Neural progenitor cell (in vitro differentiated cells): ENCODE measurements at regions not wholly inside any gene's neighbourhood (a gene's known extent, or its start where the extent isn't known, plus 50 kb on each side); places are given as distances from the start of the nearest gene placed in this dataset.
A peak's percentile ranks its signal among the peaks of the same experiment; 100 is the strongest.

Source experiments
- DNase-seq: peaks from one replicate; pipeline ENCODE4 v3.0.0-alpha.2; 2016; ENCODE audit warnings: low spot score
- H2AFZ ChIP-seq: fragments of 200-600 bp; sonication (generic); replicated peaks from 2 replicates; pipeline ENCODE4 v1.6.1; 2016; ENCODE audit warnings: antibody characterized with exemption
- H3F3A ChIP-seq: fragments of 200-600 bp; sonication (generic); 2 replicates; pipeline ENCODE4 v1.6.1; 2016; ENCODE audit warnings: antibody characterized with exemption, low read depth
- H3K27ac ChIP-seq: fragments of 200-600 bp; sonication (generic); 2 replicates; pipeline ENCODE4 v1.5.1; 2016; ENCODE audit warnings: mild to moderate bottlenecking
- H3K27me3 ChIP-seq: fragments of 200-600 bp; sonication (generic); 2 replicates; pipeline ENCODE4 v1.6.1; 2016; ENCODE audit warnings: mild to moderate bottlenecking, moderate library complexity
- H3K36me3 ChIP-seq: fragments of 200-600 bp; sonication (generic); 2 replicates; pipeline ENCODE4 v1.5.1; 2016
- H3K4me1 ChIP-seq: fragments of 200-600 bp; sonication (generic); 2 replicates; pipeline ENCODE4 v1.6.1; 2016; ENCODE audit warnings: mixed run types
- H3K4me2 ChIP-seq: fragments of 200-600 bp; sonication (generic); 2 replicates; pipeline ENCODE4 v1.6.1; 2016
- H3K4me3 ChIP-seq: fragments of 200-600 bp; sonication (generic); 2 replicates; pipeline ENCODE4 v1.5.1; 2016
- H3K79me2 ChIP-seq: fragments of 200-600 bp; sonication (generic); 2 replicates; pipeline ENCODE4 v1.6.1; 2016; ENCODE audit warnings: low read depth
- H3K9ac ChIP-seq: fragments of 200-600 bp; sonication (generic); 2 replicates; pipeline ENCODE4 v1.6.1; 2016
- H3K9me3 ChIP-seq: fragments of 200-600 bp; sonication (generic); 2 replicates; pipeline ENCODE4 v1.5.1; 2016; ENCODE audit warnings: low read depth
- H4K20me1 ChIP-seq: fragments of 200-600 bp; sonication (generic); 2 replicates; pipeline ENCODE4 v1.6.1; 2016; ENCODE audit warnings: low read depth
- H3K27ac Mint-ChIP-seq: 3 replicates; pipeline ENCODE4 v1.8.0; 2021; ENCODE audit warnings: mixed read lengths
- H3K27me3 Mint-ChIP-seq: 2 replicates; pipeline ENCODE4 v1.8.0; 2022; ENCODE audit warnings: low read depth, mild to moderate bottlenecking, inconsistent platforms, moderate library complexity, mixed read lengths; ENCODE audit not compliant: insufficient read depth
- H3K36me3 Mint-ChIP-seq: 3 replicates; pipeline ENCODE4 v1.8.0; 2021; ENCODE audit warnings: mixed read lengths
- H3K4me1 Mint-ChIP-seq: 3 replicates; pipeline ENCODE4 v1.8.0; 2021; ENCODE audit warnings: mixed read lengths
- H3K4me3 Mint-ChIP-seq: 3 replicates; pipeline ENCODE4 v1.8.0; 2021; ENCODE audit warnings: mild to moderate bottlenecking, moderate library complexity, mixed read lengths
- H3K9me3 Mint-ChIP-seq: 3 replicates; pipeline ENCODE4 v1.8.0; 2020; ENCODE audit warnings: mixed read lengths
- EZH2 ChIP-seq: fragments of 200-600 bp; sonication (generic); IDR thresholded peaks from 2 replicates; pipeline ENCODE4 v1.6.1; 2017; ENCODE audit warnings: antibody characterized with exemption, mild to moderate bottlenecking, moderate library complexity
- EZH2phosphoT487 ChIP-seq: fragments of 200-600 bp; sonication (generic); IDR thresholded peaks from 2 replicates; pipeline ENCODE4 v1.6.1; 2017; ENCODE audit warnings: antibody characterized with exemption
- TF ChIP-seq, protein P1 (sequence below): fragments of 200-600 bp; sonication (generic); IDR thresholded peaks from 2 replicates; pipeline ENCODE4 v1.5.1; 2017; ENCODE audit warnings: antibody characterized with exemption, mild to moderate bottlenecking

DNA sequence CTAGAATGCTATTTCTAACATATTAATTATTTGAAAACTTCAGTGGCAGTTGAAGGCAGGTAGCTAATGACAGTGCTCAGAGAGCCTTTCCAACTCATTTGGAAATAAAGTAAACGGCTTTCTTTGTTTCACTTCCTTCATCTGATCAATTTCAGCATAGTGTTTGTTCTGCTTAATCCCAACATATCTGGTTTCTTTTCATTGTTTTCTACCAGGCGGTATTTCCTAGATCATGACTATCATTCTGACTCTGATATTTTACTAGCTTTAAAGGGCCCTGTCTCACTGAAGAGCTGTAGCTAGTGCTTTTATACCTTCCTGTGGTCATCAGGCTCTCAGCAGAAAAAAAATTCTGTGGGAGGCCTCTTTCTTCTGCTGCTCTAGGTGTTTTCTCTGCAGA, 178.6 kb downstream of the RBM26 start:
- peak overlapping the region; percentile 83 for H2AFZ ChIP-seq
- no peaks in the 10 kb centered on the region for H3K79me2 ChIP-seq
- no peak overlapping the region for H3K4me3 Mint-ChIP-seq
- H4K20me1 ChIP-seq: no peaks in the 10 kb centered on the region
- no peak overlapping the region for H3K9ac ChIP-seq
- H3K4me2 ChIP-seq: no peak overlapping the region
- H3K36me3 Mint-ChIP-seq: no peaks in the 10 kb centered on the region
- H3K27ac Mint-ChIP-seq: no peak overlapping the region
- peaks cover 14% of the 10 kb centered on the region for H3K4me1 ChIP-seq
- no peaks in the 10 kb centered on the region for H3K9me3 ChIP-seq
- H3K36me3 ChIP-seq: no peaks in the 10 kb centered on the region
- no peaks in the 10 kb centered on the region for H3F3A ChIP-seq
- peaks cover 4% of the 10 kb centered on the region for H3K27me3 Mint-ChIP-seq
- no peaks in the 10 kb centered on the region for H3K9me3 Mint-ChIP-seq
- no peak for DNase-seq
- H3K4me1 Mint-ChIP-seq: peaks cover 14% of the 10 kb centered on the region
- H3K27ac ChIP-seq: no peak overlapping the region
- H3K4me3 ChIP-seq: no peak overlapping the region
- no peaks in the 10 kb centered on the region for H3K27me3 ChIP-seq
- TF ChIP-seq EZH2 (no peak), EZH2phosphoT487 (no peak)
- TF ChIP-seq, protein P1, sequence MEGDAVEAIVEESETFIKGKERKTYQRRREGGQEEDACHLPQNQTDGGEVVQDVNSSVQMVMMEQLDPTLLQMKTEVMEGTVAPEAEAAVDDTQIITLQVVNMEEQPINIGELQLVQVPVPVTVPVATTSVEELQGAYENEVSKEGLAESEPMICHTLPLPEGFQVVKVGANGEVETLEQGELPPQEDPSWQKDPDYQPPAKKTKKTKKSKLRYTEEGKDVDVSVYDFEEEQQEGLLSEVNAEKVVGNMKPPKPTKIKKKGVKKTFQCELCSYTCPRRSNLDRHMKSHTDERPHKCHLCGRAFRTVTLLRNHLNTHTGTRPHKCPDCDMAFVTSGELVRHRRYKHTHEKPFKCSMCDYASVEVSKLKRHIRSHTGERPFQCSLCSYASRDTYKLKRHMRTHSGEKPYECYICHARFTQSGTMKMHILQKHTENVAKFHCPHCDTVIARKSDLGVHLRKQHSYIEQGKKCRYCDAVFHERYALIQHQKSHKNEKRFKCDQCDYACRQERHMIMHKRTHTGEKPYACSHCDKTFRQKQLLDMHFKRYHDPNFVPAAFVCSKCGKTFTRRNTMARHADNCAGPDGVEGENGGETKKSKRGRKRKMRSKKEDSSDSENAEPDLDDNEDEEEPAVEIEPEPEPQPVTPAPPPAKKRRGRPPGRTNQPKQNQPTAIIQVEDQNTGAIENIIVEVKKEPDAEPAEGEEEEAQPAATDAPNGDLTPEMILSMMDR: no peak

DNA sequence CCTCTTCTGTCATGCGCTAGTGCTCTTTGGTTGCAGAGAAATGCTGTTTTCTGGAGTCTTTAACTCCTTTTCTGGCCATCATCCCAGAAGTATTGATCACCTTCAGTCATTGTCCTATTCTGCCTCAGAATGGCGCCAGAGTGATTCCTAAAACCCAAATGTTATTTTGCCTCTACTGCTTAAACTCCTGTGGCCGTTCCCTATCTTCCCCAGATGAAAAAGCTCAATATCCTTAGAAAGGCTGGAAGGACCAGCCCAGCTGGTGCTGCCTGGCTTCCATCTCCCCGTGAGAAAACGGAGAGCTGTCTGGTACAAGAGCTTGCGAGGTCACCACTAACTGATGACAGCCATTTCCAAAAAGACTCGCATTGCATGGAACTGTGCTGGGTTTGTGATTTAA, 179.1 kb downstream of the RBM26 start:
- Mint-ChIP-seq H3K4me1 (peaks cover 14% of the 10 kb centered on the region), H3K27ac (no peak overlapping the region), H3K36me3 (no peaks in the 10 kb centered on the region), H3K27me3 (peaks cover 5% of the 10 kb centered on the region), H3K9me3 (no peaks in the 10 kb centered on the region), H3K4me3 (no peak overlapping the region)
- no peaks in the 10 kb centered on the region for H3K9me3 ChIP-seq
- H2AFZ ChIP-seq: peak overlapping the region; percentile 83
- no peak overlapping the region for H3K9ac ChIP-seq
- H3K4me3 ChIP-seq: no peak overlapping the region
- no peak overlapping the region for H3K27ac ChIP-seq
- no peaks in the 10 kb centered on the region for H4K20me1 ChIP-seq
- H3K79me2 ChIP-seq: no peaks in the 10 kb centered on the region
- TF ChIP-seq EZH2phosphoT487: no peak
- TF ChIP-seq, protein P1: peak; percentile 23
- no peak for TF ChIP-seq EZH2
- H3K36me3 ChIP-seq: no peaks in the 10 kb centered on the region
- DNase-seq: no peak
- no peaks in the 10 kb centered on the region for H3K27me3 ChIP-seq
- H3K4me1 ChIP-seq: peaks cover 14% of the 10 kb centered on the region
- no peak overlapping the region for H3K4me2 ChIP-seq
- no peaks in the 10 kb centered on the region for H3F3A ChIP-seq

DNA sequence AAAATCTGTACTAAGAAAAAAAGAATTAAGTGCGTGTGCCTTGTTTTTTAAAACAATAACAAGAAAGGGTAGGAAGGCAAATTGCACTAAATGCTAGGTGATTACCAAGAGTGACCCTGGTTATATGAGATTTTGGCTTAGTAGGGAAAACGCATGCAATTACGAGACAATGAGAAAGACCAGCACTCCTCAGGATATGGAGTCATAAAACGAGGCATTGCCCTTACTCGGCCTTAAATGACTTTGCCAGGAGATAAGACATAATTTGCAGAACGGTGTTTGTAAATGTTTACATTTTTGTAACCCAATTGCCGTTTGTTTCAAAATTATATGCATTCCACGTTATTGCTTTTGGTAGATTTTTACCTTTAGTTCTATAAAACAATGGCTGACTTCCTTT, 179.8 kb downstream of the RBM26 start:
- Histone ChIP-seq H3K4me3 (no peak overlapping the region), H2AFZ (no peak overlapping the region), H3K27me3 (no peaks in the 10 kb centered on the region), H4K20me1 (no peaks in the 10 kb centered on the region), H3K4me2 (no peak overlapping the region), H3K79me2 (no peaks in the 10 kb centered on the region), H3K9me3 (no peaks in the 10 kb centered on the region), H3K9ac (no peak overlapping the region), H3K4me1 (peaks cover 14% of the 10 kb centered on the region), H3K27ac (no peak overlapping the region), H3F3A (no peaks in the 10 kb centered on the region), H3K36me3 (no peaks in the 10 kb centered on the region)
- H3K27ac Mint-ChIP-seq: no peak overlapping the region
- H3K4me1 Mint-ChIP-seq: peaks cover 14% of the 10 kb centered on the region
- no peaks in the 10 kb centered on the region for H3K36me3 Mint-ChIP-seq
- no peaks in the 10 kb centered on the region for H3K9me3 Mint-ChIP-seq
- DNase-seq: no peak
- H3K4me3 Mint-ChIP-seq: no peak overlapping the region
- H3K27me3 Mint-ChIP-seq: peaks cover 6% of the 10 kb centered on the region
- TF ChIP-seq EZH2phosphoT487: no peak
- no peak for TF ChIP-seq EZH2
- TF ChIP-seq, protein P1: no peak
